H9 (cell line): ENCODE measurements at regions not wholly inside any gene's neighbourhood (a gene's known extent, or its start where the extent isn't known, plus 50 kb on each side); places are given as distances from the start of the nearest gene placed in this dataset.

Source experiments
- DNase-seq: peaks from one replicate; pipeline ENCODE4 v3.0.0-alpha.2; 2017
- H2AFZ ChIP-seq: one replicate; pipeline ENCODE4 v1.6.1; 2013; ENCODE audit warnings: mild to moderate bottlenecking, low read length, control low read depth, moderate library complexity
- H2AK5ac ChIP-seq: 2 replicates; pipeline ENCODE4 v1.6.1; 2013; ENCODE audit warnings: low read length, control low read depth, mixed read lengths; ENCODE audit not compliant: insufficient read length
- H2BK120ac ChIP-seq: one replicate; pipeline ENCODE4 v1.6.1; 2013; ENCODE audit warnings: low read depth, mild to moderate bottlenecking, low read length, control low read depth, inconsistent platforms; ENCODE audit not compliant: poor library complexity, severe bottlenecking
- H2BK12ac ChIP-seq: 2 replicates; pipeline ENCODE4 v1.6.1; 2013; ENCODE audit warnings: low read length, control low read depth, mixed read lengths, low read depth; ENCODE audit not compliant: insufficient read length
- H2BK15ac ChIP-seq: 2 replicates; pipeline ENCODE4 v1.6.1; 2013; ENCODE audit warnings: low read depth, low read length, control low read depth
- H2BK20ac ChIP-seq: one replicate; pipeline ENCODE4 v1.6.1; 2013; ENCODE audit warnings: low read depth, mild to moderate bottlenecking, low read length, control low read depth, inconsistent platforms; ENCODE audit not compliant: poor library complexity, severe bottlenecking
- H2BK5ac ChIP-seq: 2 replicates; pipeline ENCODE4 v1.6.1; 2013; ENCODE audit warnings: low read length, control low read depth, mixed read lengths; ENCODE audit not compliant: insufficient read length
- H3K14ac ChIP-seq: 2 replicates; pipeline ENCODE4 v1.6.1; 2013; ENCODE audit warnings: low read length, control low read depth; ENCODE audit not compliant: insufficient read depth
- H3K18ac ChIP-seq: 2 replicates; pipeline ENCODE4 v1.6.1; 2013; ENCODE audit warnings: low read depth, mild to moderate bottlenecking, mixed read lengths, low read length, control low read depth; ENCODE audit not compliant: insufficient read length
- H3K23ac ChIP-seq: 2 replicates; pipeline ENCODE4 v1.6.1; 2013; ENCODE audit warnings: low read length, control low read depth, mixed read lengths, low read depth; ENCODE audit not compliant: insufficient read length
- H3K23me2 ChIP-seq: 2 replicates; pipeline ENCODE4 v1.6.1; 2013; ENCODE audit warnings: low read depth, mild to moderate bottlenecking, mixed read lengths, low read length, control low read depth; ENCODE audit not compliant: insufficient read length, poor library complexity, severe bottlenecking
- H3K27ac ChIP-seq: 2 replicates; pipeline ENCODE4 v1.5.1; 2013; ENCODE audit warnings: low read length, control low read depth, mixed read lengths, low read depth; ENCODE audit not compliant: insufficient read length
- H3K27me3 ChIP-seq: 2 replicates; pipeline ENCODE4 v1.6.1; 2013; ENCODE audit warnings: low read length, control low read depth, inconsistent platforms; ENCODE audit not compliant: insufficient read depth
- H3K4ac ChIP-seq: 2 replicates; pipeline ENCODE4 v1.6.1; 2013; ENCODE audit warnings: low read depth, mild to moderate bottlenecking, control low read depth, inconsistent platforms, low read length, moderate library complexity
- H3K4me1 ChIP-seq: 2 replicates; pipeline ENCODE4 v1.6.1; 2013; ENCODE audit warnings: low read length, control low read depth, inconsistent platforms; ENCODE audit not compliant: insufficient read depth
- H3K4me2 ChIP-seq: 2 replicates; pipeline ENCODE4 v1.6.1; 2013; ENCODE audit warnings: low read length, control low read depth, mixed read lengths; ENCODE audit not compliant: insufficient read length, insufficient read depth
- H3K56ac ChIP-seq: 2 replicates; pipeline ENCODE4 v1.6.1; 2013; ENCODE audit warnings: low read depth, mild to moderate bottlenecking, mixed read lengths, low read length, control low read depth; ENCODE audit not compliant: insufficient read length
- H3K79me1 ChIP-seq: 2 replicates; pipeline ENCODE4 v1.6.1; 2013; ENCODE audit warnings: low read depth, mild to moderate bottlenecking, moderate library complexity, low read length, control low read depth, inconsistent platforms; ENCODE audit not compliant: insufficient read depth, poor library complexity, severe bottlenecking
- H3K79me2 ChIP-seq: 2 replicates; pipeline ENCODE4 v1.6.1; 2013; ENCODE audit warnings: low read length, control low read depth, inconsistent platforms; ENCODE audit not compliant: insufficient read depth
- H3K9ac ChIP-seq: 2 replicates; pipeline ENCODE4 v1.6.1; 2013; ENCODE audit warnings: low read length, control low read depth, mixed read lengths; ENCODE audit not compliant: insufficient read length; ENCODE audit errors: extremely low read depth
- H3K9me3 ChIP-seq: one replicate; pipeline ENCODE4 v1.6.1; 2013; ENCODE audit warnings: low read depth, low read length, inconsistent platforms; ENCODE audit not compliant: control insufficient read depth
- H3T11ph ChIP-seq: one replicate; pipeline ENCODE4 v1.6.1; 2013; ENCODE audit warnings: mild to moderate bottlenecking, low read length, control low read depth, inconsistent platforms
- H4K20me1 ChIP-seq: one replicate; pipeline ENCODE4 v1.6.1; 2013; ENCODE audit not compliant: control insufficient read depth, insufficient read length, insufficient read depth
- H4K5ac ChIP-seq: 2 replicates; pipeline ENCODE4 v1.6.1; 2013; ENCODE audit warnings: low read depth, mild to moderate bottlenecking, mixed read lengths, low read length, control low read depth; ENCODE audit not compliant: insufficient read length
- H4K8ac ChIP-seq: replicated peaks from 2 replicates; pipeline ENCODE4 v1.6.1; 2013; ENCODE audit warnings: low read length, control low read depth, mixed read lengths, low read depth; ENCODE audit not compliant: insufficient read length
- H4K91ac ChIP-seq: 2 replicates; pipeline ENCODE4 v1.6.1; 2013; ENCODE audit warnings: low read depth, mild to moderate bottlenecking, moderate library complexity, mixed read lengths, low read length, control low read depth; ENCODE audit not compliant: insufficient read length
- H3K27ac Mint-ChIP-seq, 3 experiments: 2 replicates in 2 of 3; 3 replicates in 1 of 3; pipeline ENCODE4 v1.8.0; 2020 to 2021; ENCODE audit warnings: mixed read lengths in 3 of 3, mild to moderate bottlenecking in 1 of 3, moderate library complexity in 1 of 3
- H3K27me3 Mint-ChIP-seq: 2 replicates; pipeline ENCODE4 v1.8.0; 2021; ENCODE audit warnings: low read depth, mild to moderate bottlenecking, moderate library complexity, mixed read lengths
- H3K36me3 Mint-ChIP-seq, 3 experiments: 2 replicates in 2 of 3; 3 replicates in 1 of 3; pipeline ENCODE4 v1.8.0; 2020 to 2021; ENCODE audit warnings: low read depth in 3 of 3, mixed read lengths in 3 of 3; ENCODE audit not compliant: insufficient read depth in 1 of 3
- H3K4me1 Mint-ChIP-seq, 2 experiments: 2 replicates each; pipeline ENCODE4 v1.8.0; 2020; ENCODE audit warnings: mixed read lengths in 2 of 2
- H3K4me3 Mint-ChIP-seq, 2 experiments: 2 replicates in 1 of 2; 3 replicates in 1 of 2; pipeline ENCODE4 v1.8.0; 2020 to 2021; ENCODE audit warnings: mild to moderate bottlenecking in 2 of 2, mixed read lengths in 2 of 2, moderate library complexity in 1 of 2
- H3K9me3 Mint-ChIP-seq, 2 experiments: 2 replicates in 1 of 2; 3 replicates in 1 of 2; pipeline ENCODE4 v1.8.0; 2020; ENCODE audit warnings: mild to moderate bottlenecking in 2 of 2, mixed read lengths in 2 of 2, moderate library complexity in 1 of 2
- CTCF ChIP-seq: fragments of 200-600 bp; sonication (generic); conservative IDR thresholded peaks from 3 replicates; pipeline ENCODE4 v1.8.0; 2021; ENCODE audit warnings: antibody characterized with exemption, mild to moderate bottlenecking
- WGBS: extraction: QIAGEN DNeasy Blood & Tissue Kit; methylation state at CpG from one replicate; pipeline ENCODE4 v1.1.7; 2013; ENCODE audit warnings: missing lambda C conversion rate, low lambda C conversion rate, mixed read lengths; ENCODE audit not compliant: insufficient read length; ENCODE audit errors: extremely low coverage; 5-methylcytosine and 5-hydroxymethylcytosine counted together

- Histone ChIP-seq H3K23me2 (no peaks in the 10 kb centered on the region), H3K79me1 (no peaks in the 10 kb centered on the region), H4K91ac (no peak overlapping the region), H2AK5ac (no peak overlapping the region), H3K79me2 (no peaks in the 10 kb centered on the region), H2BK15ac (no peak overlapping the region), H2BK120ac (no peak overlapping the region), H3K27ac (no peak overlapping the region), H3K14ac (no peak overlapping the region), H3K56ac (no peak overlapping the region), H3K23ac (no peak overlapping the region), H2BK20ac (no peak overlapping the region), H4K5ac (no peak overlapping the region), H2AFZ (no peak overlapping the region), H3T11ph (no peak overlapping the region), H3K4me2 (no peak overlapping the region), H3K9me3 (no peaks in the 10 kb centered on the region), H3K27me3 (no peaks in the 10 kb centered on the region), H3K4me1 (no peaks in the 10 kb centered on the region), H4K8ac (no peak overlapping the region), H4K20me1 (no peaks in the 10 kb centered on the region), H2BK12ac (no peak overlapping the region), H3K4ac (no peak overlapping the region), H2BK5ac (no peak overlapping the region), H3K18ac (no peak overlapping the region), H3K9ac (no peak overlapping the region)
- DNase-seq: no peak
- Mint-ChIP-seq H3K36me3 (no peaks in the 10 kb centered on the region), H3K4me3 (no peak overlapping the region), H3K4me1 (peaks cover 5 to 6% of the 10 kb centered on the region in 2 experiments; a peak in 2 of 4 replicates), H3K27me3 (peaks cover 65% of the 10 kb centered on the region), H3K27ac (no peak overlapping the region), H3K9me3 (peaks cover 0 to 4% of the 10 kb centered on the region in 2 experiments; a peak in 3 of 5 replicates)
- WGBS: no CpG with 5 or more reads among the region's 8 CpGs
- TF ChIP-seq CTCF: no peak
These were observed 465.9 kb downstream of the NPHP4 start for GRCh38 chr1:5526385-5526750.
